GM20000 (cell line): ENCODE measurements at regions not wholly inside any gene's neighbourhood (a gene's known extent, or its start where the extent isn't known, plus 50 kb on each side); places are given as distances from the start of the nearest gene placed in this dataset.

Experiments
- DNase-seq: peaks from one replicate; pipeline ENCODE4 v3.0.0; 2012; ENCODE audit warnings: low spot score
- TF ChIP-seq, protein P1 (sequence below): IDR thresholded peaks from 2 replicates; pipeline ENCODE4 v1.5.1; 2012; ENCODE audit warnings: mild to moderate bottlenecking, control low read depth; ENCODE audit errors: extremely low read depth, missing control alignments

DNA sequence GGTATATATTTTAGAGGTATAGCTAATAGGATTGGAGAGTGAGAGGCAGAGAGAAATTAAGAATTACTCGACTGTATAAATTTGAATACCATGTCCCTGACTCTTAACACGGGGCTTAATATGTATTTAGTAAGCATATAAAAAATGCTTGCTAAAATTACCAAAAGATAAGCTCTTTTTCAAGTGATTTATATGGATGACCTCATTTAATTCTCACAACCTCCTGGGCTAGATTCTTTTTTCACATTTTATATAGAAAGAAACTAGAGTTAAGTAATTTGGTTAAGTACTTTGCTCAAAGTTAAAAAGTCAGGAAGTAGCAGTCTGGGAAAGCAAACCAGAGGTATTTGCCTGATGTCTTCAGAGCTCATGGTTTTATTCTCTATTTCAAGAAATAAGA lies 963.5 kb upstream of the SOX9 start:
- no peak for DNase-seq
- TF ChIP-seq, protein P1, sequence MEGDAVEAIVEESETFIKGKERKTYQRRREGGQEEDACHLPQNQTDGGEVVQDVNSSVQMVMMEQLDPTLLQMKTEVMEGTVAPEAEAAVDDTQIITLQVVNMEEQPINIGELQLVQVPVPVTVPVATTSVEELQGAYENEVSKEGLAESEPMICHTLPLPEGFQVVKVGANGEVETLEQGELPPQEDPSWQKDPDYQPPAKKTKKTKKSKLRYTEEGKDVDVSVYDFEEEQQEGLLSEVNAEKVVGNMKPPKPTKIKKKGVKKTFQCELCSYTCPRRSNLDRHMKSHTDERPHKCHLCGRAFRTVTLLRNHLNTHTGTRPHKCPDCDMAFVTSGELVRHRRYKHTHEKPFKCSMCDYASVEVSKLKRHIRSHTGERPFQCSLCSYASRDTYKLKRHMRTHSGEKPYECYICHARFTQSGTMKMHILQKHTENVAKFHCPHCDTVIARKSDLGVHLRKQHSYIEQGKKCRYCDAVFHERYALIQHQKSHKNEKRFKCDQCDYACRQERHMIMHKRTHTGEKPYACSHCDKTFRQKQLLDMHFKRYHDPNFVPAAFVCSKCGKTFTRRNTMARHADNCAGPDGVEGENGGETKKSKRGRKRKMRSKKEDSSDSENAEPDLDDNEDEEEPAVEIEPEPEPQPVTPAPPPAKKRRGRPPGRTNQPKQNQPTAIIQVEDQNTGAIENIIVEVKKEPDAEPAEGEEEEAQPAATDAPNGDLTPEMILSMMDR: no peak

DNA sequence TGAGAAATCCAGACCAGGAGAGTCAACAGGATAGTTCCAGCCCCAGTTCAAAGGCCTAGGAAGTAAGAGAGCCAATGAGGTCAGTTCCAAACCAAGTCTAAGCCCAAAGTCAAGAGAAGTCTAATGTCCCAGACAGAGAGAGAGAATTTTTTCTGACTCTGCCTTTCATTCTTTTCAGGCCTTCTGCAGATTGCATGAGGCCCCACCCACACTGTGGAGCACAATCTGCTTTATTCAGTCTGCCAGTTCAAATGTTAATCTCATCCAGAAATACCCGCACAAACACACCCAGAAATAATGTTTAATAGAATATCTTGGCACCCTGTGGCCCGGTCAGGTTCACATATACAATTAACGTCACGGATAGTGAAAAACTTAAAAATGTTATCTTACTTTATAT lies 962.4 kb upstream of the SOX9 start:
- DNase-seq: no peak
- TF ChIP-seq, protein P1: no peak

DNA sequence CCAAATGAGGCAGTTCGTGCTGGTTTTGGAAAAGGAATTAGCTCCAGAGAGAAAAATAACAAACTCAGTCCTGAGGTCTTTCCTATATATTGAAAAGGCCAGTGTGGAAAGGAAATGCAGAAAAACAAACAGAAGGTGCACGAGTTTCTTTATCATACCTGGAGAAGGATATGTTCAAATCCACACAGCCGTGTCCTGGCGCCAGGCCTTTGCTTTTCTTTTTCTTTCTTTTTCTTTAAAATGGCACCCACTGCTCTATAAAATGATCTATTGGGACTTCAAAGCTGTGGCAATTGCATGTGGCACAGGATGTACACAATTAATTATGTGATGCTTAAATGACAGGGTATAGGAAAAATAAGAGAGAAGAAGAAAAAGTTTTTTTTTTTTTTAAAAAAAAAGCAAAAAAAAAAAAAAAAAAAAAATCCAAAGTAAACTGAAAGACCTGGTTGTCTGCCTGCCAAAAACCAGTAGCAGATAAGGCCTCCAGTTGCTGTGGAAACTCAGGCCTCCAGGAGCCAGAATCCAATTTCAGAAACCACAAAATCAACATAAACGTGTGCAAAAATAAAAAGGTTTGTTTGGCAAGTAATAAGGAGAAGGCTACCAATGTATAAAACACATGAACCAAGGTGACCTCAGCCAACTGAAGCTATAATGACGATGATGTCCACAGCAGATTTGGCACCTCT lies 957.6 kb upstream of the SOX9 start:
- TF ChIP-seq, protein P1: no peak
- no peak for DNase-seq

DNA sequence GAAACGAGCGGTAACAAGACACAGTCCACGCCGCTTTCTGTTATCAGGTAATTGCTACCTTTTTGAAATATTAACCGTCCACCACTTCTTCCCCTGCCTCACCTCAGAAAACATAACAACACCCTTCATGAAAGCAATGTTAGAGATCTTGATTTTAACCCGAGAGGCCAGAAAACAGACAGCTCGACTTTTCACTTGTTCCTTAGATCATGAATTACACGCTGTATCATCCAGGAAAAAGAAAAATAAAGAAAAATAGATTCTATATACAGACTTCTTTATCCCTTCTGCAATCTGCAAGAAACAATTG lies 957.1 kb upstream of the SOX9 start:
- DNase-seq: no peak
- TF ChIP-seq, protein P1: no peak

DNA sequence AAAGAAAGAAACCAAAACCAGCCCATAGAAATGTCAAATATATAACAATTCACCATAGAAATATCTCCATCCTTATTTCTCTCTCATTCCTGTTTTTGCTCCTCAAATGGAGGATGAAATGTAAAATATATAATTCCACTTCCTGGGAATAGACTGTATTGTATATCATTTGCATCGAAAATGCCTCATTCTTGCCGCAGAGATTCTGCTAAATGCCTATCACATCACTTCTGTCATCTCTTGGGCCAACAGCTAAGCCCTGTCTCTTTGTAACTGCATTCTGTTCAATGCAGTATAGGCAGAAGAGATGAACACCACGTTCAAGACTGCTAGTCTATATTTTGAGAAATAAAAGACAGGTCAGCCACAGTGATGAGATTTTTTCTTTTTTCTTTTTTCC lies 956.3 kb upstream of the SOX9 start:
- no peak for DNase-seq
- TF ChIP-seq, protein P1: no peak

DNA sequence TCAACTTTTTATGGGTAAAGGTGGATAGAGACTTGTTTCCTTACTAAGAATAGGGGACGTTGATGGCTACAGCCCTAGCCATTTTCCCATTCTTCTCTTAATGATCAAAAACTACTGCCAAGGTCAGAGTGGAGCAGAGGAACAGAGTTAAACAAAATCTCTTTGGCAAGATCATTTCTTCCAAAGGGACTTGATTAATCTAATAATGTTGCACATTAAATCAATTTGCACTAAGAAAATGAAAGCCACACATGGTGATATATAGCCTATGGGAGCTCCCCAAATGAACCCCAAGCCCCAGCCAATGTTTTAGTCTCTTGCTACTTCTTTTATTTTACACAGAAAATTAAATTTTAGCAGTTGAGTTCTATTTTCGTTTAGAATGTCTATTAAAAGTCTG lies 954.5 kb upstream of the SOX9 start:
- TF ChIP-seq, protein P1: no peak

DNA sequence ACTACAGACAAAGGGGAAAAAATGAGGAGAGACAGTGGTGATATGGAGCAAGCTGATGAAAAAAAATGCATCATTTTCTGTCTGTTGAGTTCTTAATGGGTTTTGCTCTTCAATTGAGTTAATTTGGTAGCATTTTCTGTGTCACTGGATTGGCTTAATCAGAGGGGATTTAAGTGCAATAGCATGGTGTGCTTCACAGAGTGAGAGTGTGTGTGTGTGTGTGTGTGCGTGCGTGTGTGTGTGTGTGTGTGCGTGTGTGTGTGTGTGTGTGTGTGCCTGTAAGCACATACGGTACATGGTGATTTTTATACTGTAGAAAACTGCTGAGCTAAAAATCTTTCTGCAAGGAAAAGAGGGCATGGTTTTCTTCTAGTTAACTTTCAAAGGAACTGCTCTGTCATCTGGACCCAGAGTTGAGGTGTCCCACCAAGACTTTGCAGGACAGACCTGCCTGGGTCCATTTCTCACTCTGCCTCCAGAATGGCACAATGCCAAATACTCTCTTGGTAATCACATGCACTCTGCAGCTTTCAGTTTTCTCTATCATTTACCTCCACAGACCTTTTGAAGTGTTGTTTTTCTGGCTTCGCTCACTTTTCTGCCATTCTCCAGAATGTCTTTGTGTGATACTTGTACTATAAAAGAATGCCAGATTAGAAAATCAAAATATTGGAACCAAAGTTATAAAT lies 952.6 kb upstream of the SOX9 start:
- DNase-seq: no peak
- TF ChIP-seq, protein P1: no peak

More for the DNA sequence above, 954.5 kb upstream of the SOX9 start:
- no peak for DNase-seq
